ENCODE measurements at regions not wholly inside any gene's neighbourhood (a gene's known extent, or its start where the extent isn't known, plus 50 kb on each side); places are given as distances from the start of the nearest gene placed in this dataset.

DNA sequence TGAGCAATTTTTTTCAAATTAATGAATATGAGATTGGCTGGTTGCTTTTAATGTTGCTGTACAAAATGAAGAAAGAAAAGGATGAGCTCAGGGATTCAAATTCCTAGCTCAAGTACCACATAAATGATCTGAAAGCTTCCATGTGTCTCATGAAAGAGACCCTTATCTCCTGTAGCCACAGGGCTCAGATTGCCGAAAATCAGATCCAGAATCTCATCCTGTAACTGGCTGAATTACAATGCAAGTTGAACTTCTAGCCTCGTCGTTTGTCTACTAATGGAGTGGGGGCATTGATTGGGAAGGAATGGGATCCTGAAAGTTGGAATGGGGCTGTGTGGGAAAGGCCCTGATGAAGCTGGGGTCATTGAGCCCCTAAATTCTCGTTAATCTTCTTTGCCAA lies 143.4 kb upstream of the ATP6AP2 start:
- no peaks in the 10 kb centered on the region for H3K36me3 Mint-ChIP-seq (ENCODE audit: low read depth)
- no peak overlapping the region for H3K27ac ChIP-seq (ENCODE audit: low read depth in 1 of 2, low read length in 2 of 2)
- H3K27me3 ChIP-seq (ENCODE audit: control insufficient read depth in 1 of 2, insufficient read depth in 2 of 2, low read length in 2 of 2): no peaks in the 10 kb centered on the region
- H3K4me3 ChIP-seq (ENCODE audit: low read length): no peak overlapping the region
- no peak overlapping the region for H3K4me3 Mint-ChIP-seq
- H3K4me1 ChIP-seq (ENCODE audit: insufficient read depth, low read length): no peaks in the 10 kb centered on the region
- ChIA-PET POLR2A (interaction anchor here (0.6 kb wide), 1 partner anchor 651 kb away, joined by 3 read pairs; no protein-coding TSS in a partner anchor), CTCF (no interaction called here)
- intact Hi-C loops (cut with DNase I, micrococcal nuclease): no loop called here
- H3K9me3 ChIP-seq (ENCODE audit: control insufficient read depth in 1 of 2, insufficient read depth in 1 of 2, low read length in 2 of 2): no peaks in the 10 kb centered on the region
- DNase-seq (no peak), ATAC-seq (ENCODE audit: poor library complexity) (no peak)
- TF ChIP-seq, protein P1, sequence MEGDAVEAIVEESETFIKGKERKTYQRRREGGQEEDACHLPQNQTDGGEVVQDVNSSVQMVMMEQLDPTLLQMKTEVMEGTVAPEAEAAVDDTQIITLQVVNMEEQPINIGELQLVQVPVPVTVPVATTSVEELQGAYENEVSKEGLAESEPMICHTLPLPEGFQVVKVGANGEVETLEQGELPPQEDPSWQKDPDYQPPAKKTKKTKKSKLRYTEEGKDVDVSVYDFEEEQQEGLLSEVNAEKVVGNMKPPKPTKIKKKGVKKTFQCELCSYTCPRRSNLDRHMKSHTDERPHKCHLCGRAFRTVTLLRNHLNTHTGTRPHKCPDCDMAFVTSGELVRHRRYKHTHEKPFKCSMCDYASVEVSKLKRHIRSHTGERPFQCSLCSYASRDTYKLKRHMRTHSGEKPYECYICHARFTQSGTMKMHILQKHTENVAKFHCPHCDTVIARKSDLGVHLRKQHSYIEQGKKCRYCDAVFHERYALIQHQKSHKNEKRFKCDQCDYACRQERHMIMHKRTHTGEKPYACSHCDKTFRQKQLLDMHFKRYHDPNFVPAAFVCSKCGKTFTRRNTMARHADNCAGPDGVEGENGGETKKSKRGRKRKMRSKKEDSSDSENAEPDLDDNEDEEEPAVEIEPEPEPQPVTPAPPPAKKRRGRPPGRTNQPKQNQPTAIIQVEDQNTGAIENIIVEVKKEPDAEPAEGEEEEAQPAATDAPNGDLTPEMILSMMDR (IDR thresholded peaks at IDR 0.05): no peak
- no peaks in the 10 kb centered on the region for H3K9me3 Mint-ChIP-seq
- no peaks in the 10 kb centered on the region for H3K4me1 Mint-ChIP-seq (ENCODE audit: low read depth)
- no peak overlapping the region for H3K27ac Mint-ChIP-seq
- H3K36me3 ChIP-seq (ENCODE audit: insufficient read depth, low read length): no peaks in the 10 kb centered on the region
- H3K27me3 Mint-ChIP-seq: no peaks in the 10 kb centered on the region

DNA sequence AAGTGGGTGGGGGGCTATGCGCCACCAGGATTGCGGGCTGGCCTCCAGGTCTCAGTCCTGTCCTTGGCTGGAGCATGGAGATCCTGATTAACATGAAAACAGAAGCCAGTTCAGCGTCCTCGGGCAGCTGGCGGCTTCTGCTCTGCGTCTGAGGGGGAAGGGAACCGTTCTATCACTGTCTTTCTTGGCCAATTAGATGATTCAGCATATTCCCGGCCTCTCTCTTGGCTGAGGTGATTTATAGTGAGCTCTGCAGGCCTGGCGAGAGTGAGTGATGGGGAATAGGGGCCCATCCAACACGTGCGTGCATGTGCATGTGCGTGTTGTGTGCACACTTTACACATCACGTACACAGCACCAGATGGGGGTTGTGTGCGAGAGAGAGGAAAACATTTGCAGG lies 145.8 kb upstream of the ATP6AP2 start:
- POLR2A ChIA-PET: no interaction called here

DNA sequence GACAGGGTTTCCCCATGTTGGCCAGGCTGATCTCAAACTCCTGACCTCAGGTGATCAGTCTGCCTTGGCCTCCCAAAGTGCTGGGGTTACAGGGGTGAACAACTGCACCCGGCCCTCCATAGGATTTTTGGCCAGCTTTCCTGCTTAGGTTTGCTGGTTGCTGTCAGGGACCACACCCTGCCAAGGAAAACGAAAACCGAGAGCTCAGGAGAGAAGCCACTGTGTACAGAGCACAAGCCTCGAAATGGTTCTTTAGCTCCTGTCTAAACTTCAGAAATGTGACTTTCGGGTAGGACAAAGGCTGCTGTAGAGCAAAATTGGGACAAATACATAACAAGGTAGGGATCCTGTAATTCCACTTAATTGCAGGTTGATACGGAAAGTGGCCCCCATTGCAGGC lies 146.3 kb upstream of the ATP6AP2 start:
- no peaks in the 10 kb centered on the region for H3K36me3 Mint-ChIP-seq (ENCODE audit: low read depth)

More for the DNA sequence above, 145.8 kb upstream of the ATP6AP2 start:
- no peak overlapping the region for H3K27ac ChIP-seq (ENCODE audit: low read depth in 1 of 2, low read length in 2 of 2)
- intact Hi-C loops (cut with DNase I, micrococcal nuclease): no loop called here
- no peaks in the 10 kb centered on the region for H3K27me3 ChIP-seq (ENCODE audit: control insufficient read depth in 1 of 2, insufficient read depth in 2 of 2, low read length in 2 of 2)
- TF ChIP-seq, protein P1 (IDR thresholded peaks at IDR 0.05): no peak
- H3K9me3 ChIP-seq (ENCODE audit: control insufficient read depth in 1 of 2, insufficient read depth in 1 of 2, low read length in 2 of 2): peaks cover 0 to 6% of the 10 kb centered on the region in 2 experiments
- H3K27me3 Mint-ChIP-seq: no peaks in the 10 kb centered on the region
- CTCF ChIA-PET: no interaction called here
- no peaks in the 10 kb centered on the region for H3K36me3 Mint-ChIP-seq (ENCODE audit: low read depth)
- no peaks in the 10 kb centered on the region for H3K4me1 ChIP-seq (ENCODE audit: insufficient read depth, low read length)
- no peak overlapping the region for H3K4me3 Mint-ChIP-seq
- peak in 1 of 14 experiments; percentile 11 for DNase-seq
- no peaks in the 10 kb centered on the region for H3K9me3 Mint-ChIP-seq
- H3K4me1 Mint-ChIP-seq (ENCODE audit: low read depth): no peaks in the 10 kb centered on the region
- no peak overlapping the region for H3K27ac Mint-ChIP-seq
- H3K36me3 ChIP-seq (ENCODE audit: insufficient read depth, low read length): no peaks in the 10 kb centered on the region
- no peak overlapping the region for H3K4me3 ChIP-seq (ENCODE audit: low read length)
- ATAC-seq (ENCODE audit: poor library complexity): no peak

More for the DNA sequence above, 146.3 kb upstream of the ATP6AP2 start:
- intact Hi-C loops (cut with DNase I, micrococcal nuclease): no loop called here
- no peak for ATAC-seq (ENCODE audit: poor library complexity)
- Mint-ChIP-seq H3K27ac (no peak overlapping the region), H3K4me1 (ENCODE audit: low read depth) (no peaks in the 10 kb centered on the region), H3K9me3 (no peaks in the 10 kb centered on the region), H3K4me3 (no peak overlapping the region), H3K27me3 (no peaks in the 10 kb centered on the region)
- TF ChIP-seq, protein P1 (IDR thresholded peaks at IDR 0.05): no peak
- POLR2A ChIA-PET: no interaction called here
- Histone ChIP-seq H3K27me3 (ENCODE audit: control insufficient read depth in 1 of 2, insufficient read depth in 2 of 2, low read length in 2 of 2) (no peaks in the 10 kb centered on the region), H3K4me1 (ENCODE audit: insufficient read depth, low read length) (no peaks in the 10 kb centered on the region), H3K4me3 (ENCODE audit: low read length) (no peak overlapping the region), H3K27ac (ENCODE audit: low read depth in 1 of 2, low read length in 2 of 2) (no peak overlapping the region), H3K9me3 (ENCODE audit: control insufficient read depth in 1 of 2, insufficient read depth in 1 of 2, low read length in 2 of 2) (peaks cover 0 to 6% of the 10 kb centered on the region in 2 experiments), H3K36me3 (ENCODE audit: insufficient read depth, low read length) (no peaks in the 10 kb centered on the region)
- no peak for DNase-seq
- CTCF ChIA-PET: no interaction called here
